GM21515 (cell line): ENCODE measurements at regions not wholly inside any gene's neighbourhood (a gene's known extent, or its start where the extent isn't known, plus 50 kb on each side); places are given as distances from the start of the nearest gene placed in this dataset.
A peak's percentile ranks its signal among the peaks of the same experiment; 100 is the strongest.

Source experiments
- ATAC-seq: cut with Tn5 transposase; IDR thresholded peaks from one replicate; pipeline ENCODE4 v1.9.1; 2021; ENCODE audit not compliant: unreplicated experiment

DNA sequence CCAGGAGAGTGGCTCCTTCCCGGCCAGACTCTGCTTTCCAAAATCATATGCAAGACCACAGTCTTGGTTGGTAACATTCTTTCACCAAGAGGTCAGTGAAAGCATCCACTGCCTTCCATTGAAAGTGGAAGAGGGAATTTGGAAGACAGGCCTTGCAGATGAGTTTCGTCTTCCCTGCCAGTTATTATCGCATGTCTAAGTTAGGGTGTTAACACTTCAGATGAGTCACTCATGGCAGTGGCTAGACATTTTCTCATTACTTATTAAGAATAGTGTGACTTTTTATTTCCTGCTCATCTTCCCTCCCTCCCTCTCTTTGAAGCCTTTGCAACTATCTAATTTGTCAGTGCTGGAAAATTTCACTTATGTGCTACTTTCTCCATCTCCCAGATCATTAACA, 102.9 kb upstream of the EPB41L3 start:
- no peak for ATAC-seq

DNA sequence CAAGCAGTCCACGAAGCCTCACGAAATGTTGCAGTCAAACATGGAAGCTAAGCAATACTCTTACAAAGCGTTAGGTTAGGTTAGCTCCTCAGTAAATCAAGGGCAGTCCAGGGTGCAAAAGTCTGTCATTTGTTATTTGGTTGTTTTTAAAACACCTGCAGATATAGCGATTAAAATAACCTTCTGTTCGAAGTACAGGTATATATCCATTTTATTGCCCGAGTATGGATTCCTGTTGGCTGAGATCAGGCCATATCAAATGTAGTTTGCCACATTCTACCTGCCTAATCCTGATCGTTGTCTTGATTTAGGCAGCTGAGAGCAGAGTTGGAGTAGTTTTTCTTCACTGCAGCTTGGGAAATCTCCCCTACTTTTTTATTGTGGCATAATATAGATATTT, 99.5 kb upstream of the EPB41L3 start:
- ATAC-seq, result no peak

GRCh38 chr18:5640939-5641338, 97.1 kb upstream of the EPB41L3 start:
- ATAC-seq, result no peak

- no peak for ATAC-seq
Measured at GRCh38 chr18:5639131-5639530, 95.3 kb upstream of the EPB41L3 start.

- ATAC-seq, result no peak
Measured at GRCh38 chr18:5632041-5632440, 88.2 kb upstream of the EPB41L3 start.

- no peak for ATAC-seq
Measured at GRCh38 chr18:5630900-5631413, 87.2 kb upstream of the EPB41L3 start.

DNA sequence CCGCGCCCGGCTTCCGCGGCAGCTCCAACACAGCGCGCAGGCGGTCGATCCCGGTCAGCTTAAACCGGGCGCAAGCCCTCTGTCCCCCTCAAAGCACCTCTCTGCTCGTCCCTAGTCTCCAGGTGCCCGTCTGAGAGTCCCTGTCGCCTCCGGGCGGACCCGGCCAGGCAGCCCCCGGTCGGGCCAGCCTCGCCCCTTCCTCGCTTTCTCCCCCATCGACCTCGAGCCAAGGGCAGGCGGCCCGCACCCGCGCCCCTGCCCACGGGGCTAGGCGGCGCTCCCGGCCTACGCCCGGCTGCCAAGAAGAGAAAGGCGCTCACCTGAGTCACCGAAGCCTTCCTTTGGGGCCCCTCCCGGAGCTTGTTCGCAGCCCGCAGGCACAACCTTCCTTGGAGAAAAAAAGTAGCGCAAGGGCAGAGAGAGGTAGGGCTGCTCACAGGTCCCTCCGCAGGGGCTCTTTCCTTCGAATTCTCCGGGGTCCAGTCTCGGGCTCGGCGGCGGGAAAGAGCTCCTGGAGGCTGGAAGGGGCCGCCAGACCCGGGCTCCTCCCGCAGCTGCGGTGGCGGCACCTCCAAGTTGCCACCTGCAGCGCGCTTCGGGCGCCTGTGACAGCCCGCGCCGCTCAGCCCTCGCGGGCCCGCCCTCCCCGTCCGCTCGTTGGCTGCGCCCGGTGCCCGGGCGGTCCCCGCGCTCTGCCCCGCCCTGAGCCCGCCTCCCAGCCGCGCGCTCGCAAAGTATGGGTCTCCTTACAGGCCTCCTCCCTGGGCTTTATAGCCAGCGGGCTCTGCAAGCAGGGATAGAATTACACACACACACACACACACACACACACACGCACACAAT, 86.5 kb upstream of the EPB41L3 start:
- peak; percentile 65 for ATAC-seq

GRCh38 chr18:5628512-5629255, 84.9 kb upstream of the EPB41L3 start:
- no peak for ATAC-seq

DNA sequence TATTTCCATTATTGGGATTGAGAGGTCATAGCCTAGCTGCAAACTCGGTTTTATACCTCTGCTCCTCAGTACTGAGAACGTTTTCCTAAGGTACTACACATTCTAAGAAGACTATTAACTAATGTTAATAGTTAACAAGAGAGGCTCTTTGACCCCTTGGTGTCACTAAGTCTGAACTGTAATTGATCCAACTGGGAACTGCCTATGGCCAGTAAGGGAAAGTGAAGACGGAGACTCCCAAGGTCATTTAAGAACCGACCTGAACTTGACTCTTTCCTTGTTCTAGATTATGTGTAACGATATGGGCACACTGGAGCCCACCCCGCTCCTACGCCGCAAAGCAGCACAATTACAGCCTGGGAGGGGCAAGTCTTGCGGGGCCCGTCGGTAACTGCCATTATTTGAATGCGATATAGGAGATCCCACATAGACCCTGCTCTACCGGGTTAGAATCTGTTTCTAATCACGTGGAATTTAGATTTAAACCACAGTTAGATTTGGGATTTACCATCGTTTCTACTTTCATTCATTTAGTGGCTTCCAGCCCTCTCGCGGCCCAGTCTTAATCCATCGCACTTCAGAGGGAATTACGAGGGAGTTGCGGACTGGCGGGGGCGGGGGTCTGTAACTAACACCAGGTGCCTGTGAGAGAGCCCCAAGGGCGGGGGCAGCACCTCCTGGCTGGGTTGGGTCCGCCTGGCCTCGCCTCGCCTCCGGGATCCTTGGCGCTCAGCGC, 84.1 kb upstream of the EPB41L3 start:
- ATAC-seq, result no peak

DNA sequence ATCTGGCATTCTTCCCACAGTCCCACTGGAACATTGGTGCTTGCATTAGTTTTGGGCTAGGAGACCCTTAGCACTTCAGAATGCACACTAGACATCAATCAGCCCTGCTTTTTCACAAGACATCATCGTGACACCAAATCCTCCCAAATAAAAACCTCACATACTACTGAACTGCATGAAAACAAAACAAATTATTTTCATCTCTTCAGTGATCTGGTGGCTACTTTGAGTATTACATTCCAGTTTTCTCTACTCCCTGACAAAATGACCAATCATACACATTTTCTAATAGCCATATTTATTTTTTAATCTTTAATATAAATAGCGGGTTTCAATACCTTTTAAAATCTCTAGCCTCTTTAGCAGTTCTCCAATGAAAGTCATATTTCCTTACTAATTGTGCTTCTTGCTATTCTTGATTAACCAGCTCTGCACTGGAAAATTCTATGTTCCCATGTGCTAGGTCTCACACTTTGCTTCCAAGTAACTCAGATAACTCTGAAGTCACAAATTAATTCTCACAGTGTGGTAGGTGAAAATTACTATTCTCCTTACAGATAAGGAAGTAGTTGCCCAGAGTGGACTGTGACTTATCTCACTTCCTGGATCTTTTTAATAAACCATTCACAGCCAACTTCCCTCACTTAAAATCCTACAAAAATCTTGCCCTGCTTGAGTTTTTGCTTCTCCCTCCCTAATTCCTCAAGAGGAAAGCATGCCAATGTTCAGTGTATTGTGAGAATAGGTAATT, 82.5 kb upstream of the EPB41L3 start:
- ATAC-seq, result no peak

GRCh38 chr18:5625076-5625475, 81.3 kb upstream of the EPB41L3 start:
- ATAC-seq, result no peak

- no peak for ATAC-seq
Measured at GRCh38 chr18:5622905-5623304, 79.1 kb upstream of the EPB41L3 start.

DNA sequence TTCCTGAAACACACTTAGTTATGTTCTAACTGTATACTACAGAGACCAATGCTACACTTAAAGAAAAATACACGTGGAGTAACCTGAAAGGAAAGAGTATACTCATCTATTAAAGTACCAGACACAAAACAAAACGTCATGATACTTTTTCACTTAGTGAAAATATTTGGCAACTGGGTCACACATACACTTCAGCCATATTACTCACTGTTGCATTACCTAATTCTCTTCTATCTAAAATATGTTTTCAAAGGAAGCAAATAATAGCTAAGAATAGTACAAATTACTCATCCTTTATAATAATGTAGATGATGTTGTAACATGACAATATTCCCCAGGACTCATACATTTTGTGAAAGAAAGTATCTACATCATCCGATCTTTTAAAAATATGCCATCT, 76.5 kb upstream of the EPB41L3 start:
- no peak for ATAC-seq

GRCh38 chr18:5619376-5619775, 75.6 kb upstream of the EPB41L3 start:
- ATAC-seq, result no peak

- no peak for ATAC-seq
Measured at GRCh38 chr18:5618047-5618688, 74.4 kb upstream of the EPB41L3 start.

- ATAC-seq, result no peak
Measured at GRCh38 chr18:5611221-5611620, 67.4 kb upstream of the EPB41L3 start.

- no peak for ATAC-seq
Measured at GRCh38 chr18:5608846-5609245, 65.0 kb upstream of the EPB41L3 start.

DNA sequence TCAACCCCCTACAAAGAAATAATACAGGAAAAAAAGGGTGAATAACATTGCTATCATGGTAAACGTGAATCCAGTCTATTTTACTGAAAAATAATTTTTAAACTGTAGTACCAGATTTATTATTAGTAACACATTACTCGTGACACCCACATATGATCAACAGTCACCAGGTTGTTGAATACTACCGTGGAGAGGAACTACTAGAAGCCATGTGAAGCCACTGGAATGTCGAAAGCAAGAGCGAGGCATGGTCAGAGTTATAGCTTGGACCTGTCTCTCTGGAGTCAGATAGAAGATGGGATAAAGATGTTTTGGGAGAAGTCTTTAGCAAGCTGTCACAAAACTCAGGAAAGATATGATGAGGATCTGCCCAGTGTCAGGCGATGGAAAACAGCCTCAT, 63.2 kb upstream of the EPB41L3 start:
- no peak for ATAC-seq

- no peak for ATAC-seq
Measured at GRCh38 chr18:5604778-5605177, 61.0 kb upstream of the EPB41L3 start.

DNA sequence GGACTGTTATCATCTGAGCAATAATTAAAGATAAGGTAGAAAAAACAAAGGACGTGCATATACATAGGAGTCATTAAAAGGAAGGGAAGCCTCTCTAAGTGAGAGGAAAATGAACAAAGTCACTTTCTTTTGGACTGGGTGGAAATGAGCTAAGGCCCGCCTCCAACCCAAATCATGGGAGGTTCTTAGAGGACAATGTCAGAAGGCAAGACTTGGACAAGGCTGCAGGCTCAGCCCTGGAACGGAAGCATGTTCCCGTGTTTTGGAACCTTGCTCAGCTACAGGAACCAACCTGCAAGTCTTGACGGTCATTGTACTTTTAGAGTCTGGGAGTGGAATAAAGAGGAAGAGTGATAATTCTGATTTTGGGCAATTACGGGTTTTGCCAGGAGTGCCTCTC, 59.4 kb upstream of the EPB41L3 start:
- no peak for ATAC-seq
